Loucy (cell line): ENCODE measurements at regions not wholly inside any gene's neighbourhood (a gene's known extent, or its start where the extent isn't known, plus 50 kb on each side); places are given as distances from the start of the nearest gene placed in this dataset.

ENCODE experiments used
- EZH2phosphoT487 ChIP-seq: fragments of 200-600 bp; IDR thresholded peaks from 2 replicates; pipeline ENCODE4 v1.6.1; 2018; ENCODE audit warnings: antibody characterized with exemption, mild to moderate bottlenecking, moderate library complexity, borderline replicate concordance
- TF ChIP-seq, protein P1 (sequence below): fragments of 200-600 bp; sonication (generic); conservative IDR thresholded peaks from 2 replicates; pipeline ENCODE4 v1.5.1; 2014; ENCODE audit warnings: mild to moderate bottlenecking, antibody characterized with exemption, low read length

DNA sequence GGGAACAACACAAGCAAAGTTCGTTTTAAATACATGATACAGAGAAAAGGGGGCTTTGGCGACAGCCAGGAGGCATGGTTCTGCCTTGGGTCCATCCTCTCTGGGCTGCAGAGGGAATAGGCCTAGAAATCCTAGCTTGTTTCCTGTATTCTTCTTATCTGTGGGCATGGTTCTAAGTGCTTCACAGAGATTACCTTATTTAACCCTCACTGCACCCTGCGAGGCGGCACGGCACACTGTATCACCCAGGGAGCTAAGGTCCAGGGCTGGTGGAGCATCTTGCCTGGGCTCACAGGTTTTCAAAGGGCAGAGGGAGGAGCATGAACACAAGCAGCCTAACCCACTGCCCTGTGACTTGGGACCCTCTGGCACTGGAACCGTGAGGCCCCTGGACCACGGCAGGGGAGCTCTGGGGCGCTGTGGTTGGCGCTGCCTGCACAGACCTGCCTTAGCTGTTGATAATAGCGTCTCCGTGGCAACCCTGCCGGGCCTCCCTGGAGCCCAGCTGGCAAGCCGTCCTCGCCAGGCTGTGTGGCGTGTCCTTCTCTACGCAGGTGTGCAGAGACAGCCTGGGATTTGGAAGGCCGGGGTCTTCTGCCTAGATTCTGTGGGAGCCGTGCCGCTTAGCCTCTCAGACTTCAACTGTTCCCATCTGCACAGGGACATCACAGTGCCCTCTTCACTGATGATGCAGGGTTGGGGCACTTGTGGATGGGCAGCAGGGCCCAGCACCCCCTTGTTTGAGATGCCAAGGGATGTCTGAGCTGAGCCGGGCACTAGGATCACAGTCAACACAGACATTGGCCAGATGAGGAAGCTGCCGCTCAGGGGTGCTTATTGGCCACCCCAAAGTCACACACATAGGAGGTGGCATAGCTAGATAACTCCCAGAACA lies 154.6 kb upstream of the TLE3 start:
- TF ChIP-seq EZH2phosphoT487 = no peak
- TF ChIP-seq, protein P1, sequence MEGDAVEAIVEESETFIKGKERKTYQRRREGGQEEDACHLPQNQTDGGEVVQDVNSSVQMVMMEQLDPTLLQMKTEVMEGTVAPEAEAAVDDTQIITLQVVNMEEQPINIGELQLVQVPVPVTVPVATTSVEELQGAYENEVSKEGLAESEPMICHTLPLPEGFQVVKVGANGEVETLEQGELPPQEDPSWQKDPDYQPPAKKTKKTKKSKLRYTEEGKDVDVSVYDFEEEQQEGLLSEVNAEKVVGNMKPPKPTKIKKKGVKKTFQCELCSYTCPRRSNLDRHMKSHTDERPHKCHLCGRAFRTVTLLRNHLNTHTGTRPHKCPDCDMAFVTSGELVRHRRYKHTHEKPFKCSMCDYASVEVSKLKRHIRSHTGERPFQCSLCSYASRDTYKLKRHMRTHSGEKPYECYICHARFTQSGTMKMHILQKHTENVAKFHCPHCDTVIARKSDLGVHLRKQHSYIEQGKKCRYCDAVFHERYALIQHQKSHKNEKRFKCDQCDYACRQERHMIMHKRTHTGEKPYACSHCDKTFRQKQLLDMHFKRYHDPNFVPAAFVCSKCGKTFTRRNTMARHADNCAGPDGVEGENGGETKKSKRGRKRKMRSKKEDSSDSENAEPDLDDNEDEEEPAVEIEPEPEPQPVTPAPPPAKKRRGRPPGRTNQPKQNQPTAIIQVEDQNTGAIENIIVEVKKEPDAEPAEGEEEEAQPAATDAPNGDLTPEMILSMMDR = no peak
